Hepatocyte (in vitro differentiated cells): ENCODE measurements at regions not wholly inside any gene's neighbourhood (a gene's known extent, or its start where the extent isn't known, plus 50 kb on each side); places are given as distances from the start of the nearest gene placed in this dataset.

Experiments used
- DNase-seq: peaks from one replicate; pipeline ENCODE4 v3.0.0-alpha.2; 2016; ENCODE audit warnings: low spot score
- H2AFZ ChIP-seq: fragments of 200-600 bp; sonication (generic); 2 replicates; pipeline ENCODE4 v1.6.0; 2016; ENCODE audit warnings: antibody characterized with exemption, mild to moderate bottlenecking
- H3K27ac ChIP-seq: fragments of 200-600 bp; sonication (generic); 2 replicates; pipeline ENCODE4 v1.5.1; 2016; ENCODE audit warnings: mild to moderate bottlenecking
- H3K27me3 ChIP-seq: fragments of 200-600 bp; sonication (generic); 2 replicates; pipeline ENCODE4 v1.6.1; 2016
- H3K36me3 ChIP-seq: fragments of 200-600 bp; sonication (generic); replicated peaks from 2 replicates; pipeline ENCODE4 v1.5.1; 2016; ENCODE audit warnings: low read depth; ENCODE audit not compliant: insufficient read depth
- H3K4me1 ChIP-seq: fragments of 200-600 bp; sonication (generic); 2 replicates; pipeline ENCODE4 v1.5.1; 2016; ENCODE audit warnings: mild to moderate bottlenecking, moderate library complexity; ENCODE audit not compliant: insufficient read depth
- H3K4me2 ChIP-seq: fragments of 200-600 bp; sonication (generic); 2 replicates; pipeline ENCODE4 v1.6.0; 2016
- H3K4me3 ChIP-seq: fragments of 200-600 bp; sonication (generic); 2 replicates; pipeline ENCODE4 v1.5.1; 2016; ENCODE audit warnings: mild to moderate bottlenecking
- H3K79me2 ChIP-seq: fragments of 200-600 bp; sonication (generic); 2 replicates; pipeline ENCODE4 v1.6.0; 2017; ENCODE audit warnings: mild to moderate bottlenecking
- H3K9me2 ChIP-seq: fragments of 200-600 bp; sonication (generic); replicated peaks from 2 replicates; pipeline ENCODE4 v1.6.0; 2017; ENCODE audit warnings: mild to moderate bottlenecking; ENCODE audit not compliant: insufficient read depth
- H3K9me3 ChIP-seq: fragments of 200-600 bp; sonication (generic); 2 replicates; pipeline ENCODE4 v1.5.1; 2016; ENCODE audit warnings: low read depth, mild to moderate bottlenecking
- H4K20me1 ChIP-seq: fragments of 200-600 bp; sonication (generic); 2 replicates; pipeline ENCODE4 v1.6.0; 2016; ENCODE audit warnings: mild to moderate bottlenecking; ENCODE audit not compliant: insufficient read depth, poor library complexity, severe bottlenecking
- EZH2 ChIP-seq: fragments of 200-600 bp; sonication (generic); IDR thresholded peaks from 2 replicates; pipeline ENCODE4 v1.6.1; 2016; ENCODE audit warnings: antibody characterized with exemption, mild to moderate bottlenecking, borderline replicate concordance
- EZH2phosphoT487 ChIP-seq: fragments of 200-600 bp; sonication (generic); IDR thresholded peaks from one replicate; pipeline ENCODE4 v1.6.1; 2018; ENCODE audit warnings: antibody characterized with exemption, mild to moderate bottlenecking, low read depth, moderate library complexity; ENCODE audit not compliant: unreplicated experiment, severe bottlenecking
- WGBS: methylation state at CpG from one replicate; pipeline ENCODE4 v1.1.6; 2016; ENCODE audit warnings: low lambda C conversion rate; ENCODE audit errors: missing lambda C conversion rate; 5-methylcytosine and 5-hydroxymethylcytosine counted together
- TF ChIP-seq, protein P1 (sequence below): fragments of 200-600 bp; sonication (generic); IDR thresholded peaks from 2 replicates; pipeline ENCODE4 v1.5.1; 2016; ENCODE audit warnings: antibody characterized with exemption, mild to moderate bottlenecking; ENCODE audit not compliant: poor library complexity

DNA sequence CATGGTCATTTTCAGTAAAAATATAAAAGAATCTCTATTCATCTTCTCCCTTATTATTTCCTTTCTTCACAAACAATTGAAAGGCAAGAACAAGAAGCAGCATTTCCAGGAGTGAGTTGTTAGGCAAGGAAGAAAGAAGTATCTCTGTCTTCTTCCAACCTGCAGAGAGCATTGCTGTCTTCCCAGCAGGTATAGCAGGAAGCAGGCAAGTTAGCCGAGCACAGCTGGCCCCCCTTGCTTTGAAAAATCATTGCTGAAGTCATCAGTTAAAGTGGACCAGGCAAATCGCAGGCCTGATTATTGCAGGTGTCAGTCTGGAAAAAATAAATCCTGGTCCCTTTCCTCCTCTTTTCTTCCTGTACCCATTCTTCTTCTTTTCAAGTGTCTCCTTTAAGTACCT, 353.1 kb upstream of the BRINP1 start:
- no peak for DNase-seq
- Histone ChIP-seq H3K4me2 (no peak overlapping the region), H3K4me1 (no peaks in the 10 kb centered on the region), H2AFZ (no peak overlapping the region), H3K9me2 (no peaks in the 10 kb centered on the region), H4K20me1 (no peaks in the 10 kb centered on the region), H3K27me3 (peaks cover 10% of the 10 kb centered on the region), H3K27ac (no peak overlapping the region), H3K79me2 (no peaks in the 10 kb centered on the region), H3K4me3 (no peak overlapping the region), H3K9me3 (no peaks in the 10 kb centered on the region), H3K36me3 (no peaks in the 10 kb centered on the region)
- no peak for TF ChIP-seq EZH2
- TF ChIP-seq, protein P1, sequence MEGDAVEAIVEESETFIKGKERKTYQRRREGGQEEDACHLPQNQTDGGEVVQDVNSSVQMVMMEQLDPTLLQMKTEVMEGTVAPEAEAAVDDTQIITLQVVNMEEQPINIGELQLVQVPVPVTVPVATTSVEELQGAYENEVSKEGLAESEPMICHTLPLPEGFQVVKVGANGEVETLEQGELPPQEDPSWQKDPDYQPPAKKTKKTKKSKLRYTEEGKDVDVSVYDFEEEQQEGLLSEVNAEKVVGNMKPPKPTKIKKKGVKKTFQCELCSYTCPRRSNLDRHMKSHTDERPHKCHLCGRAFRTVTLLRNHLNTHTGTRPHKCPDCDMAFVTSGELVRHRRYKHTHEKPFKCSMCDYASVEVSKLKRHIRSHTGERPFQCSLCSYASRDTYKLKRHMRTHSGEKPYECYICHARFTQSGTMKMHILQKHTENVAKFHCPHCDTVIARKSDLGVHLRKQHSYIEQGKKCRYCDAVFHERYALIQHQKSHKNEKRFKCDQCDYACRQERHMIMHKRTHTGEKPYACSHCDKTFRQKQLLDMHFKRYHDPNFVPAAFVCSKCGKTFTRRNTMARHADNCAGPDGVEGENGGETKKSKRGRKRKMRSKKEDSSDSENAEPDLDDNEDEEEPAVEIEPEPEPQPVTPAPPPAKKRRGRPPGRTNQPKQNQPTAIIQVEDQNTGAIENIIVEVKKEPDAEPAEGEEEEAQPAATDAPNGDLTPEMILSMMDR: no peak
- TF ChIP-seq EZH2phosphoT487: no peak
- WGBS: 56% methylated on average over 2 of the region's 2 CpGs

DNA sequence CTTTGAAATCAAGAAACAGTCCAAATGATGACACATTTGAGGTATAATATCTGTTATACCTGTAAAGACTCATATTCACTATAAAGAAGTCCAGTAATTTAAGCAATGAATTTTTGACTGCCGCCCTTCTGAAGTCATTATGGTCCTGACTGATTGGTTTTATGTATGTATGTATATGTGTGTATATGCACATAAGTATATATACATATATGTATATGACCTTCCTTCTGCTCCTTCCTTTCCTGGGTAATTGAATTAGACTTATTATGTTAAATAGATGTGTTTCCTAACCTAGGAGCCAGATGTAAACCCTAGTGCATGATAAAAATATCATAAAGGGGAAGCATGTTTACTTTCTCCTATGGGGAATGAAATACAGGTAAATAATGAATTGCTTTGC, 343.1 kb upstream of the BRINP1 start:
- no peaks in the 10 kb centered on the region for H3K9me2 ChIP-seq
- no peak overlapping the region for H3K27ac ChIP-seq
- no peaks in the 10 kb centered on the region for H3K4me1 ChIP-seq
- WGBS: 83% methylated on average over 1 of the region's 1 CpG
- no peaks in the 10 kb centered on the region for H3K9me3 ChIP-seq
- no peak overlapping the region for H3K4me3 ChIP-seq
- H3K4me2 ChIP-seq: no peak overlapping the region
- H4K20me1 ChIP-seq: no peaks in the 10 kb centered on the region
- H2AFZ ChIP-seq: no peak overlapping the region
- TF ChIP-seq EZH2phosphoT487: no peak
- TF ChIP-seq, protein P1: no peak
- no peaks in the 10 kb centered on the region for H3K36me3 ChIP-seq
- DNase-seq: no peak
- no peaks in the 10 kb centered on the region for H3K79me2 ChIP-seq
- no peaks in the 10 kb centered on the region for H3K27me3 ChIP-seq

DNA sequence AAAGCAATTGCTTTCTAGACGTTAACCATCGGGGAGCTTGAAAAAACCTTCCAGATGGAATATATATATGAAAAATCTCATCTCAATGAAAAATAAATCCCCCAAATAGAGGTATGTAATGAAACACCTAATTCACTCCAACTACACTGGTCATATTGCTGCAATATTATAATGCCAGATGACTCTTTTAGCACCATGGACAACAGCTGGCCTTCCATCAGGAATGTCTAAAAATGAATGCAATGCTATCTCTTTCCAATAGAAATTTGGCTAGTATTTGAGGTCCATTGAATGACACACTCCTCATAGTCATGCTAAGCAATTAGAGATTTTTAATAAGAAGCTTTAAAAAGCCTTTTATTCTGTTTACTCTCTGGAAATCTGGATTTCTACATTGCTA, 340.2 kb upstream of the BRINP1 start:
- Histone ChIP-seq H3K27me3 (no peaks in the 10 kb centered on the region), H3K27ac (no peak overlapping the region), H3K36me3 (no peaks in the 10 kb centered on the region), H3K4me3 (no peak overlapping the region), H3K79me2 (no peaks in the 10 kb centered on the region), H3K4me1 (no peaks in the 10 kb centered on the region), H2AFZ (no peak overlapping the region), H3K9me2 (no peaks in the 10 kb centered on the region), H4K20me1 (no peaks in the 10 kb centered on the region), H3K9me3 (no peaks in the 10 kb centered on the region), H3K4me2 (no peak overlapping the region)
- TF ChIP-seq EZH2 (no peak), EZH2phosphoT487 (no peak)
- TF ChIP-seq, protein P1: no peak
- no peak for DNase-seq
- 94% methylated on average over 2 of the region's 2 CpGs for WGBS

DNA sequence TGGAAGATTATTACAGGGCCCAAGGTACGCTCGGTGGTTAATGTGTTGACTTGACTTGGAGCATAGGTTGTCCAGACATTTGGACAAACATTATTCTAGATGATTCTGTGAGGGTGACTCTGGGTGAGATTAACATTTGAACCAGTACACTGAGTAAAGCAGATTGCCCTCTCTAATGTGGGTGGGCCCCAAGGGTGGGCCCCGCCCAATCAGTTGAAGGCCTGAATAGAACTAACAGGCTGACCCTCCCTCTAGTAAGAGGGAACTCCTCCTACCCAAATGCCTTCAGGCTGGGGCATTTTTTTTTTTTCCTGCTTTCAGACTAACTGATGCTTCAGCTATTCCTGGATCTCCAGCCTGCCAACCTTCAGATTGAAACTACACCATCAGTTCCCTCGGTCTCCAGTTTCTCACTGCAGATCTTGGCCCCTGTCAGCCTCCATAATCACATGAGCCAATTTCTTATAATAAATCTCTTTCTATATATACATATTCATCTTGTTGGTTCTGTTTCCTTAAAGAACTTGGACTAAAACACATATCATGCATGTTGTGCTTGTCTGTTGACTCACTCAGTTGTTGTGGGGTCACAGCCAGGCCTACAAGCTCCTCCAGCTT, 338.1 kb upstream of the BRINP1 start:
- H2AFZ ChIP-seq: no peak overlapping the region
- WGBS: 93% methylated on average over 3 of the region's 4 CpGs
- H3K27me3 ChIP-seq: peaks cover 4% of the 10 kb centered on the region
- no peak overlapping the region for H3K4me3 ChIP-seq
- no peaks in the 10 kb centered on the region for H3K79me2 ChIP-seq
- no peak for TF ChIP-seq EZH2phosphoT487
- no peak for TF ChIP-seq EZH2
- H3K9me2 ChIP-seq: no peaks in the 10 kb centered on the region
- no peak overlapping the region for H3K27ac ChIP-seq
- H3K4me2 ChIP-seq: no peak overlapping the region
- H3K36me3 ChIP-seq: no peaks in the 10 kb centered on the region
- H4K20me1 ChIP-seq: no peaks in the 10 kb centered on the region
- H3K4me1 ChIP-seq: no peaks in the 10 kb centered on the region
- DNase-seq: no peak
- H3K9me3 ChIP-seq: no peaks in the 10 kb centered on the region
